NCI-H524 treated with DMSO at 0.1 percent for 48 hours (cell line): ENCODE measurements at regions not wholly inside any gene's neighbourhood (a gene's known extent, or its start where the extent isn't known, plus 50 kb on each side); places are given as distances from the start of the nearest gene placed in this dataset.
"Not testable (repeated sequence)": the region's sequence is repeated elsewhere in the genome, so short reads cannot be mapped to it uniquely, and the experiment has no call there.

ENCODE experiments used
- DNase-seq: peaks from one replicate; lab custom pipeline; 2025; lab: John Stamatoyannopoulos, UW

- DNase-seq: no peak
These were observed 161.7 kb upstream of the NUDT12 start for GRCh38 chr5:103724271-103724670.

- no peak for DNase-seq
These were observed 158.6 kb upstream of the NUDT12 start for GRCh38 chr5:103721183-103721582.

GRCh38 chr5:103718108-103718507 lies 155.5 kb upstream of the NUDT12 start:
- DNase-seq: no peak

- DNase-seq: no peak
These were observed 146.0 kb upstream of the NUDT12 start for GRCh38 chr5:103708601-103709000.

- no peak for DNase-seq
These were observed 144.5 kb upstream of the NUDT12 start for GRCh38 chr5:103706939-103707682.

GRCh38 chr5:103703617-103704016 lies 141.0 kb upstream of the NUDT12 start:
- DNase-seq: no peak

- no peak for DNase-seq
These were observed 130.9 kb upstream of the NUDT12 start for GRCh38 chr5:103693517-103693916.

- DNase-seq: no peak
These were observed 128.1 kb upstream of the NUDT12 start for GRCh38 chr5:103690676-103691075.

GRCh38 chr5:103679873-103680272 lies 117.3 kb upstream of the NUDT12 start:
- no peak for DNase-seq

GRCh38 chr5:103676198-103676597 lies 113.6 kb upstream of the NUDT12 start:
- not testable (repeated sequence) for DNase-seq

- DNase-seq: no peak
These were observed 112.2 kb upstream of the NUDT12 start for GRCh38 chr5:103674739-103675138.

GRCh38 chr5:103674251-103674650 lies 111.7 kb upstream of the NUDT12 start:
- DNase-seq: no peak

- DNase-seq: no peak
These were observed 107.0 kb upstream of the NUDT12 start for GRCh38 chr5:103669615-103670014.

GRCh38 chr5:103668281-103668680 lies 105.7 kb upstream of the NUDT12 start:
- DNase-seq: no peak

GRCh38 chr5:103667068-103667467 lies 104.5 kb upstream of the NUDT12 start:
- no peak for DNase-seq

GRCh38 chr5:103657301-103657700 lies 94.7 kb upstream of the NUDT12 start:
- DNase-seq: peak; percentile 40

- DNase-seq: no peak
These were observed 85.5 kb upstream of the NUDT12 start for GRCh38 chr5:103648086-103648485.

- DNase-seq: no peak
These were observed 84.4 kb upstream of the NUDT12 start for GRCh38 chr5:103646698-103647614.

- no peak for DNase-seq
These were observed 83.2 kb upstream of the NUDT12 start for GRCh38 chr5:103645816-103646215.

- DNase-seq: no peak
These were observed 76.4 kb upstream of the NUDT12 start for GRCh38 chr5:103638979-103639378.

GRCh38 chr5:103624675-103625074 lies 62.1 kb upstream of the NUDT12 start:
- no peak for DNase-seq

GRCh38 chr5:103624035-103624480 lies 61.5 kb upstream of the NUDT12 start:
- DNase-seq: no peak

- DNase-seq: no peak
These were observed 60.8 kb upstream of the NUDT12 start for GRCh38 chr5:103623425-103623824.
